Ovary (tissue), 7 donors: ENCODE measurements at regions not wholly inside any gene's neighbourhood (a gene's known extent, or its start where the extent isn't known, plus 50 kb on each side); places are given as distances from the start of the nearest gene placed in this dataset.
"Not testable (repeated sequence)": the region's sequence is repeated elsewhere in the genome, so short reads cannot be mapped to it uniquely, and the experiment has no call there.

Experiments used
- DNase-seq, 5 donors: peaks; one replicate each; pipeline ENCODE4 v3.0.0-alpha.2; 2019 to 2020
- H3K27ac ChIP-seq, 2 donors: fragments of 200-600 bp; one replicate each; pipeline versions ENCODE4 v1.5.1 to v1.8.0; 2019 to 2022
- H3K27me3 ChIP-seq: fragments of 200-600 bp; one replicate; pipeline ENCODE4 v1.8.0; 2022
- H3K36me3 ChIP-seq: fragments of 200-600 bp; sonication (generic); one replicate; pipeline ENCODE4 v1.5.1; 2019
- H3K4me1 ChIP-seq: one replicate; pipeline ENCODE4 v1.8.1; 2013; ENCODE audit warnings: mild to moderate bottlenecking, moderate library complexity; ENCODE audit not compliant: insufficient read depth
- H3K4me3 ChIP-seq: fragments of 200-600 bp; sonication (generic); one replicate; pipeline ENCODE4 v1.5.1; 2017
- H3K9me3 ChIP-seq, 2 donors: fragments of 200-600 bp in 1 of 2; sonication (generic) in 1 of 2; one replicate each; pipeline versions ENCODE4 v1.5.1 to v1.8.1; 2013 to 2019; ENCODE audit warnings: mild to moderate bottlenecking in 1 of 2, moderate library complexity in 1 of 2
- CTCF ChIP-seq, 3 donors: fragments of 450-650 bp in 2 of 3; fragments of 200-600 bp in 1 of 3; IDR thresholded peaks; one replicate each; pipeline versions ENCODE4 v1.5.1 to v1.8.0; 2016 to 2022; ENCODE audit warnings: antibody characterized with exemption in 3 of 3, mild to moderate bottlenecking in 1 of 3
- EP300 ChIP-seq: sonication (generic); formaldehyde crosslinking; IDR thresholded peaks from one replicate; pipeline ENCODE4 v1.6.1; 2017; ENCODE audit warnings: antibody characterized with exemption
- POLR2A ChIP-seq: fragments of 450-650 bp; IDR thresholded peaks from one replicate; pipeline ENCODE4 v1.6.1; 2017; ENCODE audit warnings: antibody characterized with exemption, mild to moderate bottlenecking, moderate library complexity
- WGBS, 3 donors: extraction: QIAGEN DNeasy Blood & Tissue Kit in 1 of 3; methylation state at CpG; one replicate each; pipeline versions ENCODE4 v1.1.5 to v1.1.7; 2013 to 2017; 5-methylcytosine and 5-hydroxymethylcytosine counted together
- intact Hi-C, 4 donors: fragments of 100-400 bp; cut with DNase I; formaldehyde crosslinking; loops; one replicate each; pipeline versions ENCODE4 v1.11.0 to v1.15.1; 2022 to 2023
- donor health status: DM: no; HTN: no; CAD: no; lungs with moderate emphysema.
- donor health status: DM: no; HTN: no; CAD: no.
- donor health status: Bipolar disorder and iron deficiency.
- donor health status: DM: no; HTN: no; CAD: no.
- donor health status: DM: yes; HTN: yes; CAD: no.

DNA sequence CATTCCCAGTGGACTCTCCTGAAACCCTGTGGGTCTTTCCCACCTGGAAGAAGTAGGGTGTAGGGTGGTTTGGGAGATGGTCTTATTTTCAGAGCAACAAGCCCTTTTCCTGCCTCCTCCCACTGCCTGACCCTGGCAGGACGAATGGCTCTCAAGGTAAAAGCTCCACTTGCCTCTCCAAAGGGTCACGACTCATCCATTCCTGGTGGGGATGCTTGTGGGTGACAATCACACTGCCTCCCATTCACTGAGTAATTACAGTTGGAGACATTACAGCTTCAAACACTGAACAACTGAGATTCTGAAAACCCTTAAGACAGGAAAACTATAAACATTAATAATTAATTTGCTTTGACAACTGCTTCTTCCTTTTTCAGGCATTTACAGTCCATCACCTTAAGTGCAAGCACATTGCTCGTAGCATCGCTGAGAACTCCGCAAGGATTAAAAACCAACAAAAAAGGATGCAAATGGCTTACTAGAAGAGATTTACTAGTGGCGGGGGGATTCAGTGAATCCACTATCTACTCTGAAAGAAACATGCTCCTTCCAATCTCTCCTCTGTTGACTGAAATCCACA lies 199.6 kb upstream of the IRS2 start:
- H3K27ac ChIP-seq = no peak overlapping the region
- WGBS, 3 donors = 75 to 89% (median 85%) methylated on average over 6 of the region's 6 CpGs
- H3K9me3 ChIP-seq = no peaks in the 10 kb centered on the region
- H3K4me1 ChIP-seq = no peaks in the 10 kb centered on the region
- no peaks in the 10 kb centered on the region for H3K36me3 ChIP-seq
- TF ChIP-seq CTCF (IDR thresholded peaks at IDR 0.05) (no peak), POLR2A (no peak), EP300 (no peak)
- no peak for DNase-seq
- no peaks in the 10 kb centered on the region for H3K27me3 ChIP-seq
- H3K4me3 ChIP-seq = no peak overlapping the region
- intact Hi-C loops = no loop called here

GRCh38 chr13:109983447-109983846 lies 197.1 kb upstream of the IRS2 start:
- Histone ChIP-seq H3K27ac (no peak overlapping the region), H3K4me1 (no peaks in the 10 kb centered on the region), H3K27me3 (no peaks in the 10 kb centered on the region), H3K9me3 (no peaks in the 10 kb centered on the region), H3K4me3 (no peak overlapping the region), H3K36me3 (no peaks in the 10 kb centered on the region)
- TF ChIP-seq POLR2A = no peak
- TF ChIP-seq EP300 = no peak
- no peak for TF ChIP-seq CTCF (IDR thresholded peaks at IDR 0.05)
- WGBS, 3 donors = 34 to 41% (median 37%) methylated on average over 7 of the region's 7 CpGs
- DNase-seq = no peak
- intact Hi-C loops = no loop called here

DNA sequence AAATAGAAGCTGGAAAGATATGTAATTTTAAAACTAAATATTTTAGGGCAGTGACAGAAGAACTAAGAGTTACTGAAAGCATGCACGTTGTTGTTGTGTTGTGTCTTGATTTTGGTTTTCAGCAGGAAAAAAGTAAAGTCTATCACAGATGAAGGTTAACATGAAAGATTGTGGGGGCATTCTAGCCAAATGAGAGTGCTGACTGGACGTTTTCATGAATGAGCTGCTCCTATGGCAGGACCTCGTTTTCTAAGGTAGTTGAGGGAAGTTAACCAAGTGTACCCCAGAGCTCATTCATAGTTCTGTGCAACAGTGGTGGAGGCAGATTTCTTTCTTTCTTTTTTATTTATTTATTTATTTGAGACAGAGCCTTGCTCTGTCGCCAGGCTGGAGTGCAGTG lies 194.6 kb upstream of the IRS2 start:
- WGBS, 3 donors = 41 to 56% (median 42%) methylated on average over 4 of the region's 4 CpGs
- Histone ChIP-seq H3K4me3 (no peak overlapping the region), H3K27me3 (no peaks in the 10 kb centered on the region), H3K9me3 (no peaks in the 10 kb centered on the region), H3K4me1 (no peaks in the 10 kb centered on the region), H3K36me3 (no peaks in the 10 kb centered on the region), H3K27ac (no peak overlapping the region)
- no peak for TF ChIP-seq EP300
- no peak for TF ChIP-seq POLR2A
- TF ChIP-seq CTCF (IDR thresholded peaks at IDR 0.05) = no peak
- intact Hi-C loops = no loop called here
- DNase-seq = no peak

DNA sequence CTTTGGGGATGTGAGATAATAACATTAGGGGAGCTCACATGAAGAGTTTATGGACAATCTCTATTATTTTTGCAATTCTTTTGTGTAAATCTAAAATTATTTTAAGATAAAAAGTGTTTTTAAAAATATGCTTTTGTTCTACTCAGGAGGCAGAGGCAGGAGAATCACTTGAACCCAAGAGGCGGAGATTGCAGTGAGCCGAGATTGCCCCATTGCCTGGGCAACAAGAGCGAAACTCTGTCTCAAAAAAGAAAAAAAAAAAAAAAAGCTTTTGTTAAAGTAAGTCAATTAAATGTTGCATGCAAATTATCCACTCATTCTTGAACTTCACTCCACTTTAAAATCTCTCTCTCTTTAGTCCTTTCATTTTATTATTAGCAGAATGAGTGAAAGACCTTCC lies 193.3 kb upstream of the IRS2 start:
- WGBS, 3 donors = 87 to 91% (median 87%) methylated on average over 3 of the region's 3 CpGs
- DNase-seq, H3K27me3 ChIP-seq, H3K9me3 ChIP-seq, H3K4me3 ChIP-seq, H3K27ac ChIP-seq, intact Hi-C loops, H3K36me3 ChIP-seq, H3K4me1 ChIP-seq: not testable (repeated sequence)

- H3K36me3 ChIP-seq = no peaks in the 10 kb centered on the region
- H3K27me3 ChIP-seq = no peaks in the 10 kb centered on the region
- no peak overlapping the region for H3K4me3 ChIP-seq
- TF ChIP-seq CTCF (IDR thresholded peaks at IDR 0.05) = no peak
- no peak for DNase-seq
- WGBS, 3 donors = 78 to 86% (median 79%) methylated on average over 6 of the region's 6 CpGs
- H3K9me3 ChIP-seq = no peaks in the 10 kb centered on the region
- no peaks in the 10 kb centered on the region for H3K4me1 ChIP-seq
- H3K27ac ChIP-seq = no peak overlapping the region
- intact Hi-C loops = no loop called here
Observed at GRCh38 chr13:109979228-109979627, 192.8 kb upstream of the IRS2 start.
